ENCODE measurements at regions not wholly inside any gene's neighbourhood (a gene's known extent, or its start where the extent isn't known, plus 50 kb on each side); places are given as distances from the start of the nearest gene placed in this dataset.
A peak's percentile ranks its signal among the peaks of the same experiment; 100 is the strongest.
"Not testable (repeated sequence)": the region's sequence is repeated elsewhere in the genome, so short reads cannot be mapped to it uniquely, and the experiment has no call there.

DNA sequence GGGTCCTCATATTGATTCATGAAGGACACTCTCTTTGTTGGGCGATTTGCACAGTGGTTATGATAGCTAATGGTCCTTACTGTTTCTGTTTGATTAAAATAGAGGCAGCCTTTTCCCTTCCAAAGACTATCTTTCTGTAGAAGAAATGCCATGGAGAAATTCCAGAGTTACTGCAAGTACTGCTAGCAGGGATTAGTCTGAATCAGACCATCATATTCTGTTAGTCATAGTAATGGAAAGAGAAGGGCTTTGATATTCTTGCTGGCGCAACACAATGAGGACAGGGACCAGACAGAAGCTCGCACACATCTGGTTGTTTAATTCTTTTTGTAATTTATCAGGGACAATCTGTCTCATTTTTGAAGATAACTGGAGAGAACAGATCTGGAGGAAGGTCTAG is 304.5 kb upstream of the FZD8 start:
- no peak for DNase-seq

DNA sequence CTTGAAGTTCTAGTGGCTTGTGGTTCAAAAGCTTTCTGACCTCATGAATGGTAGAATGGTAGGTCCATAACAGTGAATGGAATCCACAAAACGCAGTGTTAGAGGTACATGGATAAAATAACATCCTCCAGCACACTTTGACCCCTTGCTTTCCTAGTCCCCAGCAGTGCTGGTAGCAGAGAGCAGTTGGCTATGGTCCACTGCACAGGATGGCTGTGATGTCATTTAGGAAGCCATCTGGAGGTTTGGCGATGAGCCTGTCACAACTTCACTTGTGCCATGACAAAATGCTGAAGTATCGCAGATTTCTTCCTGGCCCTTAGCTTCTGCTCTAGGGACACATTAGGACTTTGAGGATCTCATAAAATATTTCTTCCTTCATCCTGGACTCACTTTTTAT is 300.0 kb upstream of the FZD8 start:
- DNase-seq, result no peak

DNA sequence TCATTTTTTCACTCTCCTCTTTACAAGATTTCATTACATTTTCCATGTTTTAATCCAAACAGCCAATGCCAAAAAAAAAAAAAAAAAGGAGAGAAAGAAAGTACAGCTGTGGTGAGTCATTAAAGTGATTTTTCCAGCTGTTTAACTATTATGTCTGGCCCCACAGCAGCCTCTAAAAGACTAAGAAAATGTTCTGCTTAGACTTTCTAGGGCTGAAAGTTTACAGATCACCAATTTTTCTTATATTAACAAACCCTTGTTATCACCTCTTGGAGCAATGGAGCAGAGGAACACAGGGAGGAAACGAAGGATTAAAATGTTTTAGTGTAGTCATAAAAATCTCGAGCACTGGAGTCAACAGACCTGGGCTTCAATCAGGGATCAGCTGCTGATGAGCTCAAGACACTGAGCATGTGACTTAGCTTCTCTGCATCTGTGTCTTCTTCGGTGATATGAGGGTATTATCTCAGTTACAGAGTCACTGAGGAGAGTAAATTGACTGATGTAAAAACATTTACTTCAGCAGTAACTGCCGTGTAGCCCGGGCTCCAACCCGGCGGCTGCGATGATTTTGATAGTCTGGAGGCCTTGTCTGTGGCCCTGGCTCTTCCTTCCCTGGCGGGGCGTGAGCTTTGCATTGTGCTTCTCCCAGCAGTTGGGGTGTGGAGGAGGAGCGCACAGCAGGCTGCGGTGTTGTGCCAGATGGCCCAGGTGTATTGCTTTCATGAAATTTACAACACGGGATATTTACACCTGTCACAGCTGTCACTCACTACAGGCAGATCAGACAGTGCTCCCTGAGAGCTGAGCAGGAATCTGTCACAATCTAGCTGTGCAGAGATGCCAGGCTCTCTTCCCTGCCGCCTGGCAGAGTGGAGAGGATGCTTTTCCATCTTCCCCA is 298.3 kb upstream of the FZD8 start:
- DNase-seq, result peak; percentile 86

DNA sequence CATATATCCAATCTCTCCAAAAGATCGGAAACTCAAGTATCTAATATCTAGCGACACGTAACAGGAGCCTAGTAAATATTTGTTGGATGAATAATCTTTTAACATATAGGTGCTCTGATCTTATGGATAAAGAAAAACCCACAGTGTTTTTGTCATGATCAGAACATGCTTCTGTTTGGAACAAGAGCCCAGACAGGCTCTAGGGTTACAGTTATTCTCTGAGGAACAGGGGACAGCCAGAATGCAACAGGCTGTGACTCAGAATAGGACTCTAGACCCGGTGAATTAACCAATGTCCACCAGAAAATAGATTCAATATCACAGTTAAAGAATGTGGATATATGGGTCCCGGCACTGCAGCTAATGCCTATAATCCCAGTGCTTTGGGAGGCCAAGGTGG is 296.1 kb upstream of the FZD8 start:
- no peak for DNase-seq

DNA sequence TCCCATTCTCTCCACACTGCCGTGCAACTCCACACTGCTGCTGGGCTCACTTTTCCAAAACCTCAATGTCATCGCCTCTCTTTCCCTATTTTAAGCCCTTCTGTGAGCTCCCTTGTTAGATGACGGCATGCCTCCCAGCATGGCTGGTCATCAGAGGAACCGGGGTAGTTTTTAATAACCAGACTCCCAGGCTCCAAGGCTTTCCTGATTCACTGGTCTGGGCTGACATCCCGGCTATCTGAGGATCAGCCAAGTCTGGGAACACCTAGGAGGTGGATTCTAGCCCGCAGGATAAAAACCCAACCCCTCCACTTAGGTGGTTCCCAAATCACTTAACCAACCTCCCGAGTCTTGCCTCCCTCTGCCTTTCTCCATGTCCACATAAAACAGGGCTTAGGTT is 295.4 kb upstream of the FZD8 start:
- DNase-seq, result no peak

DNA sequence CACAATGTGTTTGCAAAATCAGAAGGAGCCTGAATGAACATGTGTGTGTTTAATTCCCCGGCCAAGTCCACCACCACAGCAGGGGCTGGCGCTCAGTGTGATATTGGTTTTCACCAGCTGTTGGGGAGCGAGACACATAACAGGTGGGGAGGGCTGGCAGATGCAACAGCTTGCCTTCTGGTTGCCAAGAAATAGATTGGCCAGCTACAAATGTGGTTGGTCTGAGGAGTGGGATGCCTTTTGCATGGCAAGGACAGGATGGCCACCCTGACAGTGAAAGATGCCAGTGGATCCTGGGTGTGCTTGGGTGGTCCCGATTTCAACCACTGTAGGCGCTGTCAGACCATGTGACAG is 292.5 kb upstream of the FZD8 start:
- DNase-seq, result peak; percentile 76

DNA sequence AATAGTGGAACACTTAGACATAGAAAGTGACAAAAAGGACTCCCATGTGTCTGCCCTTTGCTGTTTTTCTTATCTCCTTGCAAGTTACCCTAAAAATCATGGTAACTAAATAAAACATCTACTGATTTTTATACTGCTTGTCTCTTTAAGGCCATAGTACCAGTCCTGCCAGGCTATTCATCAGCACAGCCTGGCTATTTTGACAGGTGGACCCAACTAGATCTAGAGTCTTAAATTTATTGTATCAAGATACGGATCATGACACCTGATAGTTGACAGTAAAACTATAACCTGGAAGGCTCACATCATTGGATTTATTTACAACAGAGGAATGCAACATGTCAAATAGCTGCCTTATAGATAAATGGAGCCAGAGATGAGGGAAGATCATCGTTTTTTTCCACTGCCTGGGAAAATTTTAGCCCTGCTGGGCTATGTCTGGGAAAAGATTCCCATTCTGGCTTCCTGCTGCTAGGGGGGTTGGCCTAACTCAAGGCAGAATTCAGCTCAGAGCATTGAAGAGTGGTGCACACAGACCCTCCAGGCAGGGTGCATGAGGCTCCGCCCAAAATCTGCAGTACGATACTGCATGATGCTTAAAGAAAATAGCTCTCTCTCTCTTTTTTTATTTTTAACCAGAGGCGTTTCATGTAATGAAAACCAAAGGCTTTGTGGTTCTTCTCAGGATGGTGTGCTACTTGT is 292.0 kb upstream of the FZD8 start:
- DNase-seq, result peak; percentile 76

DNA sequence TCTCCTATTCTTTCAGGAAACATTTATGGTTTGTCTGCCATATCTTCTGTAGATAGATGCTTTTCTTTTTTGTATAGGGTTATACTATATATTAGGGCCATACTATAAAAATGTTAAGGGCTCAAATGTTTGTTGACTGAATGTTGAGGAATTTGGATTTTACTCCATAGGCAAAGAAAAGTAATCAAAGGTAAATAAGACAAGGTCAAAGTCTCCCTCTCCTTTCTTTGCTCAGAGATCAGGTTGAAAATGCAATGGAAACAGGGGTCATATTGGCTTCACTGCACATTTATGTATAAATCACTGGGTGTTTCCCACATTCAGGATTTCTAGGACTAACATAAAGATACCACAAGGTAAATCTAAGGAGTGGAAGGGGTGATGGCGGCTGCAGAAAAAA is 291.4 kb upstream of the FZD8 start:
- no peak for DNase-seq

DNA sequence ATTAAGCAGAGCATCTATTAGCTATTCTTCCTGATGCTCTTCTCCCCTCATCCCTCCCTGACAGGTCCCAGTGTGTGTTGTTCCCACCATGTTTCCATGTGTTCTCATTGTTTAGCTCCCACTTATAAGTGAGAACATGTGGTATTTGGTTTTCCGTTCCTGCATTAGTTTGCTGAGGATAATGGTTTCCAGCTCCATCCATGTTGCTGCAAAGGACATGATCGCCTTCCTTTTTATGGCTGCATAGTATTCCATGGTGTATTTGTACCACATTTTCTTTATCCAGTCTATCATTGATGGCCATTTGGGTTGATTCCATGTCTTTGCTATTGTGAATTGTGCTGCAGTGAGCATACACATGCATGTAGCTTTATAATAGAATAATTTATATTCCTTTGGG is 287.9 kb upstream of the FZD8 start:
- DNase-seq, result not testable (repeated sequence)

DNA sequence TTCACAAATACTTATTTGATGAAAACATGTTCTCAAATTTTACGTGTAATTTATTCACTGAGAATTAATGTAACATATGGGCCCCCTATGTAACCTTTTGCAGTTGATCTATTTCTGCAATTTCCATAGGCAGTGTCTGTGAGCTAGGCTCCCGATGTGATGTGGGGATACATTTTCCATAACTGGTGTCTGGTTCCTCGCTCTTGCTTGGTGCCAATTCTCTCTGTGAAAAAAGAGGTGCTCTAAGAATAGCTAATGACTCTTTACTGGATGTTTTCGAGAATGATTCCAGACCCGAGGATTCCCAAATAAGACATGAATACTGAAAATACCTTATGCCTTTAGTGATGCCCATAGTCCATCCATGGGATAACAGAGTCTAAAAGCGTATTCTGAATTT is 286.7 kb upstream of the FZD8 start:
- peak; percentile 33 for DNase-seq

DNA sequence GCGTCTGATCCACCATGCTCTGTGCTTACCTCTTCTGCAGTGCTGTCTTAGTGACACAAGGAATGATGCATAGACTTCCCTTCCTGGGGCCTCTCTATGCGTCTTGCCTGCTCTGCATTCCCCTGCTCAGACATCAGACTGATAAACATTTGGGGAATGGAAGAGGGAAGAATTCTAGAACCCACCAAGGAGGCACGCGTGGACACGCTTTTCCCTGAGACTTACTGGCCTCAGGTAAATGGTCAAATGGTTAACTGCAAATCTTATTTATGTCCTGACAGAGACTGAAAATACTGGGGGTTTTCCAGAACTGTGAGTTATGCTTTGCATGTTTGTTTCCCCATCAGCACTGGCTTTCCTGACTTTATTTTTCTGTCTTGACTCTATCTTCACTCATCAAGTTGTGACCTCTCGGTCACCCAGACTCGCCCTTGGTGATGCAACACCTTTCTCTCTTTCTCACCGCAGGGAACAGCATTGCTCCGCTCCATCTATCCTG is 285.9 kb upstream of the FZD8 start:
- DNase-seq, result no peak

DNA sequence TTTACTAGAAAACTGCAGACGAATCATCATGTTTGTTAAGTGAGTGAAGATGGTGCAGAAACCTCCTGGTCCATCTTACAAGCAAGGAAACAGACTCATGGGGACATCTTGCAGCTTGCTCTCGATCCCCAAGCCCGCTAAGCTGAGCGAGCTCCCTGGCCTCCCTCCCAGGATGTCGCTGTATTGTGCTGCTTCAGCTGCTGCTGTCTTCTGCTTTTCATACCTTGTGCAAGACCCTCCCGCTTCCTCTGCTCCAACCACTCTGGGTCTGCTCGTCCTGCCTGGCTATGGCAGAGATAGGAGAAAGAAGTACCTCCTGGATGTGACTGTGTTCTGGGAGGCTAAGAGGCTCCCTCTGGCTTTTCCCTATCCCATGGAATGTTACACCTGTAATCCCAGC is 285.2 kb upstream of the FZD8 start:
- no peak for DNase-seq

DNA sequence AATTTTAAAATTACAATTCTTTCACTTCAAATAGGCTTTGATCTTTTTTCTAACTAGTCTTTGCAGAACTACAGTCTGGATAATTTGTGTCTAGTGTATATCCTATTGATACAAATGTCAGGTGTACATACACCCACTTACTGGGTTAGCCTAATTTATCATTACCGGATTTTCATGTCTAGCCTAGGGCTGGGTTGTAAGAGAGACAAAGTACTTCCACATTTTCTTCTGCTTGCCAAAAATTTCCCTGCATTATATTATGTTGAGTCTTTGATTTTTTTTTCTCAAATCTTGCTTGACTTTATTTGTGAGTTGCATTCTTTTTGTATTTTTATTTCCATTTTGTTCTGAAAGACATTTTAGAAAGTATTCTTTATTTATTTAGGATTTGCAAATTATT is 284.8 kb upstream of the FZD8 start:
- DNase-seq, result no peak

DNA sequence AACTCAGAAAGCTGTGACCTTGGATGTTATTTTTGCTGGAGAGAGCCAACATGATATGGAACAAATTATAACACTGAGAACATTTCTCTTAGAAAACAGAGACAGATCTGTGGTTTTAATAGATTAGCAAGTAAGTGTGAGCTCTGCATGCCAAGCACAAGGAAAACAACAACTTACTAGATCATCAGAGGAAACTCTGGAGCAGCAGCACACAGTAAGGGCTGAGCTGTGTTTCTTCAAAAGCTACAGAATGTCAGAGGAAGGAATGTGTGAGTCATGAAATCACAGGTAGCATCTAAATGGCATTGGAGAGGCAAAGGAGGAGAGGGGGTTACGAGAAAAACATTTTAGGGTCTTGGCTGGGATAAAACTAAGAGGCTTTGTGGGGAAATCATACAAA is 283.4 kb upstream of the FZD8 start:
- no peak for DNase-seq

DNA sequence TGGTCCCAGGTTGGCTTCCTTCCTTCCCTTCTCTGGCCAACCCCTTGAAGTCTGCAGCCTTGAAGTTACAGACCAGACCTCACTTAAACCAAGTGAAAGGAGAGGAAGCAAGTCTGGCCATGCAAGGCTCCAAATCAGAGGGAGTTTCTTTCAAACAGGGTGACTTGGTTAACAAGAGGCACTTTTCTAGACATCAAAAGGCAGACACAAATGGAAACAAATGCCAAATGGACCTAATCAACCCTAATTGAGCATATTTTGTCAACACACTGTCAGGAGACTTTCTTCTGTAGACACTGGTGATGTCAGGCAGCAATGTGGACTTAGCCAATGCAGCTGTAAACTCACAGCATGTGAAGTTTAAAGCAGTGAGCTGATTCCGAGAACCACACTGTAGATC is 282.7 kb upstream of the FZD8 start:
- DNase-seq, result no peak

DNA sequence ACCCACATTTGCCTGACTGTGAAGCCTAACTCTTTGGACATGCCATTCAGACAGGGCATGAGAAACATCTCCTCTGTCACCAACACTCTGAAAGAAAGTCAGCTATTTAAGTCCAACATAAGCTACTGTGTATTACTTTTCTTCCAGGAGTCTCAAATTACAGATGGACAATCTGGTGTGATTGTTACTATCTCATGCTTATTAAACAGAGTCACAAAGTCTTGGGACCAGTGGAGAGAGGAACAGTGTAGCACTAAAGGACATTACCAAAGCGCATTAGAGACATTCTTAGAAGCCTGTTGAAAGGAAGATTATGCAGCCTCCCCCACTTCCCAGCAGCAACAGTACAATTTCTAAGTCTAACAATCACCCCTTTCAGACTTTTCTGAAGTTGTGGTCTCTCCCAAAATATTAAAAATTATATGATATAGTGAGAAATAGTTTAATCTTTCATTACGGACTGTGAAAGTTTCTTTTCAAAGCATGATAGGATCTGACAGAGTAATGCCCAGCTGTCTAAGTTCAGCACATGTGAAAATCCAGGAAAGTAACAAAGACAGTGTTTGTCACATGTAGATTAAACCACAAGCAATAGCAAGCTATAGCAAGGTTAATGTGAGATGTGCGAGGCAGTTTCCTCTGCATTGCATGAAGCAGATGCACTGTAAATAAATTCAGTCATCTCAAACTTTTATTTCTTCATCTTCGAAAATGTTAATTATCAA is 280.9 kb upstream of the FZD8 start:
- DNase-seq, result no peak

DNA sequence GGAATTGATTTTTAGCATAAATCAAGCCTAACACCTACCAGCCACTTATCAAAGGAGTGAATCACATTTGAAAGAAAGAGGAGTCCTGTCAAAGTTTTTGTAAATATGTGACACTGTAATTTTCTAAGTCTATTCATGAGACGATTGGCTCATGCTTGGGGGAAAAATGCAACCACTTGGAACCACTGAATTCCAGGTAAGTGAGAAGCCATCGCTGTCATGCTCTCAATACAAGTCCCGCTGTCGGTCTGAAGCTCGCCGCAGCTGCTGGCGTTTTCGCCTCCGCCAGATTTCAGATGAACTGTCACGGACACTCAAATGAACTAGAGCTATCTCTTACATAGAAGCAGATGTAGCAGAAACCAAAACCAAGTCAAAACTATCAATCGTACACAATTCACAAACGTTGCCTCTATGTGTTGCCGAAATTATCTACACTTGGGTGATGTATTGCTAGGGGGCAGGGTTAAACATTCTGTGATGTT is 279.8 kb upstream of the FZD8 start:
- peak; percentile 37 for DNase-seq

DNA sequence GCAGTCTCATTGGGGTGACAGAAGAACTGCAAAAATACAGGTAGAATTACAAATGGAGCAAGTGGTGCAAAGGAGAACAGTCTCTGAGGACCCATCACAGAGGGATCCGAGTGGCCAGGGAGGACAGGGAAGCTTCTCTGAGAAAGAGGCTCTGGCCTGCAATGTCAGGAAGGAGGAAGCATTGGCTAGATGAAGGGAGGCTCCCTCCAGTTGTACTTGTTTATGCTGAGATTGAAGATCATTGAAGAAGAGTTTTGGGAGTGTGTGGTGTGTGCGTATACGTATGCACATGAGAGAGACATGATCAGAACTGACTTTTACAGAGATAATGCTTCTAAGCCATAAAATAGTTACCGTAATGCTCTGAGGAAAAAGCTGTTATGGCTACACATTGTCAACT is 274.7 kb upstream of the FZD8 start:
- no peak for DNase-seq

DNA sequence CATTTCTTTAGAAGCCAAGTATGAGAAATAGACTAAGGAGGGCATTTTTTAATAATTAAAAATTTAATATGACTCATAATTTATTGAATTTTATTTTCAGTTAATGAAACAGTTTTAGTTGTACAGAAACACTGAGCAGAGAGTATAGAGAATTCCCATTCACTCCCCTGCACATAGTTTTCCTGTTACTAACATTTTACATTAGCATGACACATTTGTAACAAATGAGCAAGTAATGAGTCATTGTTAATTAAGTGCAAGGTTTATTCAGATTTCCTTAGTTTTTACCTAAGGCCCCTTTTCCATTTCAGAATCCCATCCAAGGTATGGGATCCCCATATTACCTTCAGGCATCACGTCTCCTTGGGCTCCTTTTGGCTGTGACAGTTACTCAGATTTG is 271.5 kb upstream of the FZD8 start:
- DNase-seq, result no peak

DNA sequence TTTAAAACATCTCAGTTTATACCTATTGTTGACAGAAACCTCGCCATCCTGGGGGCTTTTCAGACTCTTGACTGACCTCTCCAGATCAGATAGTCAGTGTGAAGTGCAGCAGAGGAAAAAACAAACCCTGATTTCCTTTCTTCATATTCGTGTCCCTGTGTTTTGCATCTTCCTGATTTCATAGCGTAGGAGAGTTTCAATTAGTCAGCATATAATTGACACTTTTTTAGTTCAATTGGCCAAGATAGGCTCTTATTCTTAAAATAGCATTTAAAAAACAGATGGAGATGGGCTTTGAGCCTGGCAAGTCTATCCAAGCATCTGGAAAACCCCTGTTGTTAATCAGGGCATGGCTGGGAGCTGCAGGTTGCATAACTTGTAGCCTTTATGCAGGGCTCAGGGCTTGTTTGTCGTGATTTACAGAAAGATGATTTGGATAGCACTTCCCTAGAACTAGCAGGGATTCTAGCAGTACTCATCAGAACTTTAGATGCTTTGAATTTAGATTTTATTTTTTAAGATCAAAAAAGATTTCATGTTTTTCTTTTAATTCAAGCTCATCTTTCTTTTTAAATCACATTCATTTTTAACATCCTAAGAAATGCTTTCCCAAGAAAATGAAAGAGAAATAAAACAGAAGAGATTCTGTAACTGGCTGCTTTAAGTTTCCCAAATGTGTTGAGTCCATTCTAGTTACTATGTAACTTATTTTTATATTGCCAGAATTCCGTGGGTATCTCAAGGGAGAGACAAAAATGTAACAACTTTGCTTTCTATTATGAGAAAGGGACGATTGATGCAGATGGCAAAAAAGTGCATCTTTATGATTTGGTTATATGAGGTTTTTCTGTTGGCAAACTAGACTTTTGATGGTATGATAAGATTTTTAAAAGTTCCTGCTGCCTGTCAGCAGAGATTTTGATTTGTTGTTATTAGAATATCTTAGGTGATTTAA is 270.8 kb upstream of the FZD8 start:
- peak; percentile 8 for DNase-seq

DNA sequence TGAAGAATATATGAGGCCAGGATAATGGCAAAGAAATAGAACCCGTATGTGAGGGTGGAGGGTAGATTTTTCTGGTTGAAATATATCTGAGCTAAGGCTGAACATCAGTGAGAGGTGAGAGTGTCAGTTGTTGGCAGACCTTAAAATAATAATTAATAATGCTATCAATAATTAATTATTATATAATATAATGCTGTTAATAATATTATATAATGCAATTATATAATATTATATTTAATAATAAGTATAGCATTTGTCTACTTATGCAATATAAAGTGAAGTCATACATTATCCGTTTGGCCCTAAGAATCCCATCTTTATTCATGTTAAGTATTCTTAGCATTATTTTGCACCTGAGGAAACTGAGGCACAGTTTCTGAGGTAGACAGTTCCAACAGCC is 269.9 kb upstream of the FZD8 start:
- no peak for DNase-seq

DNA sequence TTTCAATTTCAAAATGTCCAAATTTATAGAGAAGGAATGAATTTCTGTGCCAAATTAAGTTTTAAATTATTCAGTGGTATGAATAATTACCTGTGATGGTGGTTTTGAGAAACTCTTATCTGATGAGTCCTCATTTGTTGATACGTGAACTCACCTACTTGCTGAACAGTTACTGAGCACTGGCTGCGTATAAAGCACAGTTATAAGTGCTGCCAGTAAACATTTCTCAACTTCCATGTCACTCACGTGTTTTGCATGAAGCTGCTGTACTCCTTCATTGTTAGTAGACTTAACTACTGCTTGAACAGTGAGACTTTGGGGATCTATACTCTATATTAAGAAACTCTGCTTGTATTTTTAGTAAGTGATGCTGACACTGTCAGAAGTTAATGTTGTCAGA is 269.1 kb upstream of the FZD8 start:
- DNase-seq, result no peak

Data from NCI-H2171 (cell line).